GM12891 (cell line): ENCODE measurements at regions not wholly inside any gene's neighbourhood (a gene's known extent, or its start where the extent isn't known, plus 50 kb on each side); places are given as distances from the start of the nearest gene placed in this dataset.

ENCODE experiments used
- DNase-seq: peaks from one replicate; pipeline ENCODE4 v3.0.0; 2011; ENCODE audit warnings: low spot score; ENCODE audit not compliant: insufficient read length
- FAIRE-seq: peaks from 2 replicates; lab custom pipeline; 2011; peaks lifted over from hg19 to GRCh38; lab: Jason Lieb, UNC
- PAX5 ChIP-seq: IDR thresholded peaks from 2 replicates; pipeline ENCODE4 v1.6.1; 2011; ENCODE audit warnings: low read length, moderate library complexity, mild to moderate bottlenecking; ENCODE audit not compliant: insufficient read depth, severe bottlenecking
- POLR2A ChIP-seq: IDR thresholded peaks from 2 replicates; pipeline ENCODE4 v1.6.1; 2011; ENCODE audit warnings: low read depth, low read length, control low read depth
- POLR2AphosphoS5 ChIP-seq: IDR thresholded peaks from 2 replicates; pipeline ENCODE4 v1.6.1; 2011; ENCODE audit warnings: low read depth, low read length, control low read depth
- POU2F2 ChIP-seq: IDR thresholded peaks from 2 replicates; pipeline ENCODE4 v1.6.1; 2011; ENCODE audit warnings: low read depth, mild to moderate bottlenecking, control low read depth, low read length, moderate library complexity
- SPI1 ChIP-seq: IDR thresholded peaks from 2 replicates; pipeline ENCODE4 v1.6.1; 2011; ENCODE audit warnings: low read depth, low read length, control low read depth
- TAF1 ChIP-seq: IDR thresholded peaks from 2 replicates; pipeline ENCODE4 v1.6.1; 2011; ENCODE audit warnings: low read depth, low read length, control low read depth

- TF ChIP-seq POU2F2 (no peak), PAX5 (no peak), POLR2A (no peak), SPI1 (no peak)
- no peak for DNase-seq
- no peak for FAIRE-seq
Measured at GRCh38 chr2:18005411-18005810, 126.9 kb downstream of the KCNS3 start.

DNA sequence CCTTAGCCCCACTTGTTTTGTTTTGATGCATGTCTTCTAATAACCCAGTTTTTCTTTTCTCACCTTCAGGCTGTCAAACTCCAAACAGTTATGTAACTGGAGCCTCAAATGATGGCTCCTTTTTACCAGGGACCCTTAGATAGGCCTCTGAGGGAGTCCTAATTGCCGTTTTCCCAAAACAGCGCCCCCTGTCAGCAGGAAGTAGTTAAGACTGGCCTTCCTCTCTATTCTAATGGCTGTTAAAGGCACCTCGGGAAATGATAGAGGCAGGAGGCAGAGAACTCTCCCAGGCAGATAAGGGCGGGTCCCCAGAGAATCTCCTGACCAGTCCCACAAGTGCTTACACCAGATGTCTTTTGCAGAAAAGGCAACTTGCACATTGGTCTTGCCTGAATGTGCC, 123.2 kb downstream of the KCNS3 start:
- FAIRE-seq (no peak), DNase-seq (no peak)
- TF ChIP-seq POLR2A, result no peak
- TF ChIP-seq TAF1, result no peak
- no peak for TF ChIP-seq PAX5
- TF ChIP-seq POU2F2, result no peak
- TF ChIP-seq POLR2AphosphoS5, result no peak
- no peak for TF ChIP-seq SPI1

DNA sequence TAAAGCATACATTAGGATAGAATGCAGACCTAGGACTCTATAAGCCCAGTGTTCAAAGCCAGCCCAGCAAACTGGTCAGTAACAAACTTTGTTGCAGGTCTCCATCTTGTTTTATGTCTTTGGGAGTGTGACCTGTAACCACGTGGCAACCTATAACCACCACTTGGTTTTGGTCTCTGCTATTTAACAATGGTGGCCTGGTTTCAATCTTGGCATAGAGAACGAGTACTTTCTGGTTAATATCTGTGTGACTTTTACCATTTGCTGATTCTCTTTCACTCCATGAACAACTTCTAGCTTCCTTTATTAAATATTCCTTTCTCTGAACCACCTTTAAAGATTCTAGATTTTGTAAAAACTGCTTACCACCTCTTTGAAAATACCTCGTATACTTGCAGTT, 118.5 kb downstream of the KCNS3 start:
- DNase-seq (no peak), FAIRE-seq (no peak)
- TF ChIP-seq PAX5, result no peak
- TF ChIP-seq TAF1, result no peak
- no peak for TF ChIP-seq POLR2A
- TF ChIP-seq POLR2AphosphoS5, result no peak
- TF ChIP-seq SPI1, result no peak
- no peak for TF ChIP-seq POU2F2

DNA sequence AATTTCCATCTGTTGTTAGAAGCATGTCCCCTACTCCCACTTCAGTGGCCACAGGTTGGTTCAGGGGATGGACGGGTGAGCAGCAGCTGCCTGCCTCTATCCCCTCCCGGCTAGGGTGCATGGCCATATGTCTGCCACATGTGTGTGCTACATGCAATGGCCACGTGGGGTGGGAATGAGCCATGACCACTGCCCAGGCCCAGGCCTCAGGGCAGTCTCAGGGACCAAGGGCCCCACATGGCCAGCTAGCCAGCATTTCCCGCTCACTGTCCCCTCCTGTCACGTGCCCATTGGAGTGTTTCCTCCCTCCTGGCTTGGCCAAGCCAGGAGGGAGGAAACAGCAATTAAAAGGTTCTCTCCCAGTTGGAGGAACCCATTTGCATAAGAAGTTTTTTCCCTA, 117.1 kb downstream of the KCNS3 start:
- DNase-seq, result no peak
- TF ChIP-seq POLR2AphosphoS5 (no peak), POU2F2 (no peak), POLR2A (no peak), TAF1 (no peak), SPI1 (no peak), PAX5 (no peak)
- FAIRE-seq, result no peak
